Suprapubic skin (tissue), 4 donors: ENCODE measurements at regions not wholly inside any gene's neighbourhood (a gene's known extent, or its start where the extent isn't known, plus 50 kb on each side); places are given as distances from the start of the nearest gene placed in this dataset.

ENCODE experiments used
- DNase-seq, 2 donors: peaks; one replicate each; pipeline ENCODE4 v3.0.0-alpha.2; 2019; ENCODE audit warnings: low spot score in 2 of 2
- H3K27ac ChIP-seq: fragments of 200-600 bp; sonication (generic); one replicate; pipeline ENCODE4 v1.5.1; 2019
- H3K27me3 ChIP-seq: fragments of 200-600 bp; sonication (generic); one replicate; pipeline ENCODE4 v1.5.1; 2019
- H3K36me3 ChIP-seq: fragments of 200-600 bp; sonication (generic); one replicate; pipeline ENCODE4 v1.5.1; 2019
- H3K4me1 ChIP-seq: fragments of 200-600 bp; sonication (generic); one replicate; pipeline ENCODE4 v1.5.1; 2019
- H3K4me3 ChIP-seq: fragments of 200-600 bp; sonication (generic); one replicate; pipeline ENCODE4 v1.5.1; 2019; ENCODE audit warnings: mild to moderate bottlenecking
- H3K9me3 ChIP-seq: fragments of 200-600 bp; sonication (generic); one replicate; pipeline ENCODE4 v1.5.1; 2019
- CTCF ChIP-seq, 2 donors: fragments of 200-600 bp in 1 of 2; fragments of 450-650 bp in 1 of 2; sonication (generic) in 1 of 2; IDR thresholded peaks; one replicate each; pipeline ENCODE4 v1.5.1; 2016 to 2019; ENCODE audit warnings: antibody characterized with exemption in 2 of 2, mild to moderate bottlenecking in 1 of 2, moderate library complexity in 1 of 2
- EP300 ChIP-seq: sonication (generic); formaldehyde crosslinking; IDR thresholded peaks from one replicate; pipeline ENCODE4 v1.6.1; 2017; ENCODE audit warnings: antibody characterized with exemption
- POLR2A ChIP-seq, 2 donors: fragments of 450-650 bp; IDR thresholded peaks; one replicate each; pipeline ENCODE4 v1.6.1; 2017; ENCODE audit warnings: antibody characterized with exemption in 2 of 2, mild to moderate bottlenecking in 2 of 2, moderate library complexity in 2 of 2
- POLR2AphosphoS5 ChIP-seq, 3 donors: sonication (generic); formaldehyde crosslinking; IDR thresholded peaks; one replicate each; pipeline ENCODE4 v1.6.1; 2017; ENCODE audit warnings: antibody characterized with exemption in 3 of 3
- WGBS: methylation state at CpG from one replicate; pipeline ENCODE4 v1.1.5; 2018; 5-methylcytosine and 5-hydroxymethylcytosine counted together

GRCh38 chr6:27565839-27566779 lies 93.2 kb upstream of the ZNF184 start:
- no peak for TF ChIP-seq POLR2AphosphoS5 (IDR thresholded peaks at IDR 0.05)
- no peak for TF ChIP-seq CTCF (IDR thresholded peaks at IDR 0.05)
- TF ChIP-seq POLR2A (IDR thresholded peaks at IDR 0.05) = no peak
- no peak for TF ChIP-seq EP300
- 9% methylated on average over 29 of the region's 41 CpGs for WGBS
- Histone ChIP-seq H3K4me3 (no peak overlapping the region), H3K36me3 (no peaks in the 10 kb centered on the region), H3K27ac (no peak overlapping the region), H3K9me3 (no peaks in the 10 kb centered on the region), H3K27me3 (peaks cover 84% of the 10 kb centered on the region), H3K4me1 (no peaks in the 10 kb centered on the region)
- DNase-seq = no peak

- Histone ChIP-seq H3K9me3 (no peaks in the 10 kb centered on the region), H3K27me3 (peaks cover 99% of the 10 kb centered on the region), H3K36me3 (no peaks in the 10 kb centered on the region), H3K4me3 (no peak overlapping the region), H3K27ac (no peak overlapping the region), H3K4me1 (no peaks in the 10 kb centered on the region)
- DNase-seq = no peak
- WGBS = 26% methylated on average over 11 of the region's 11 CpGs
- TF ChIP-seq POLR2AphosphoS5 (IDR thresholded peaks at IDR 0.05) = no peak
Measured at GRCh38 chr6:27562027-27562410, 89.1 kb upstream of the ZNF184 start.

GRCh38 chr6:27558028-27558724 lies 85.3 kb upstream of the ZNF184 start:
- H3K4me1 ChIP-seq = no peaks in the 10 kb centered on the region
- H3K27me3 ChIP-seq = peaks cover 99% of the 10 kb centered on the region
- no peaks in the 10 kb centered on the region for H3K9me3 ChIP-seq
- DNase-seq = no peak
- no peak overlapping the region for H3K4me3 ChIP-seq
- TF ChIP-seq POLR2A (IDR thresholded peaks at IDR 0.05) (no peak), POLR2AphosphoS5 (IDR thresholded peaks at IDR 0.05) (no peak), EP300 (no peak)
- WGBS = 23% methylated on average over 31 of the region's 31 CpGs
- H3K36me3 ChIP-seq = no peaks in the 10 kb centered on the region
- no peak overlapping the region for H3K27ac ChIP-seq

- H3K27me3 ChIP-seq = peaks cover 99% of the 10 kb centered on the region
- H3K4me3 ChIP-seq = no peak overlapping the region
- TF ChIP-seq EP300 = no peak
- TF ChIP-seq POLR2AphosphoS5 (IDR thresholded peaks at IDR 0.05) = no peak
- TF ChIP-seq POLR2A (IDR thresholded peaks at IDR 0.05) = no peak
- no peak for TF ChIP-seq CTCF (IDR thresholded peaks at IDR 0.05)
- no peak overlapping the region for H3K27ac ChIP-seq
- no peaks in the 10 kb centered on the region for H3K4me1 ChIP-seq
- no peaks in the 10 kb centered on the region for H3K9me3 ChIP-seq
- DNase-seq = no peak
- no peaks in the 10 kb centered on the region for H3K36me3 ChIP-seq
- 29% methylated on average over 4 of the region's 4 CpGs for WGBS
Measured at GRCh38 chr6:27556406-27556805, 83.5 kb upstream of the ZNF184 start.

GRCh38 chr6:27553123-27553904 lies 80.4 kb upstream of the ZNF184 start:
- no peak overlapping the region for H3K27ac ChIP-seq
- WGBS = 32% methylated on average over 23 of the region's 23 CpGs
- DNase-seq = no peak
- H3K9me3 ChIP-seq = no peaks in the 10 kb centered on the region
- no peak overlapping the region for H3K4me3 ChIP-seq
- H3K4me1 ChIP-seq = peaks cover under 1% of the 10 kb centered on the region
- TF ChIP-seq EP300 (no peak), POLR2A (IDR thresholded peaks at IDR 0.05) (no peak), POLR2AphosphoS5 (IDR thresholded peaks at IDR 0.05) (no peak), CTCF (IDR thresholded peaks at IDR 0.05) (no peak)
- H3K27me3 ChIP-seq = peaks cover 100% of the 10 kb centered on the region
- H3K36me3 ChIP-seq = no peaks in the 10 kb centered on the region
